ENCODE measurements at regions not wholly inside any gene's neighbourhood (a gene's known extent, or its start where the extent isn't known, plus 50 kb on each side); places are given as distances from the start of the nearest gene placed in this dataset.
"Not testable (repeated sequence)": the region's sequence is repeated elsewhere in the genome, so short reads cannot be mapped to it uniquely, and the experiment has no call there.

DNA sequence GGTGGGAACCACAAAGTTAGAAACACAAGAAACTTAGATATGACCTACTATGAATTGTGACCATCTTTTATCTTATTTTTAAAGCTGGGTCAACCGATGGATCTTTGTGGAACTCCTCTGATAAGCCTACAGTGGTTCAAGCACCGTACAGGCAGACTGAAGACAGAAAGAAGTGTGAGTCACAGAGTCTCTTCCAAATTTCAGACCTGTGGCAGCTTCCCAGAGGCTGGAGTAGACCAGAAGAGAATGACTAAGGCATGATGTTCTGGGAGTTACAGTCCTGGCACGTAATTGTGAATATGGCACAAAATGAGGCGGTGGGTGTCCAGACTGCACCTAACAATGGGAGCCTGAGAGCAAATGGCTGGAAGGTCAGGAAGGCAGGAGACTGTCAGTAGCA is 70.0 kb downstream of the LMO4 start:
- DNase-seq (ENCODE audit: low spot score): no peak

DNA sequence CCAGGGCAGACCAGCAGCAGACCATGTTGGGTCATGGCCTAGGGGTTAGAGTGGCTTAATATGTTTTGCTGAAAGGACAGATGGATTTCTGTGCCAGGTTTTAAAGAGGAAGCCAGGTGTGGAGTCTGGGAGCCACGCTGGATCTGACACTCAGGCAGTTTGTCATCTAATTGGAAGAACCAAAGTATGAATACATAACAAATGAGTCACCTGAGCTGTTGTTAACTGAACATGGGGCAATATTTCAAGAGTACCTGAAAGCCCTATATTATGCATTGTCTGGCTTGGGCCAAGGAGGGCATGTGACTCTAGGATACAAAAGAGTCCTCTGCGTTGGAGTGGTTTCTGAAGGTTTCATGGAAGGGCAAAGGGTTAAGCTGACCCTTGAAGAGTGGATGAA is 70.6 kb downstream of the LMO4 start:
- no peak for DNase-seq (ENCODE audit: low spot score)

DNA sequence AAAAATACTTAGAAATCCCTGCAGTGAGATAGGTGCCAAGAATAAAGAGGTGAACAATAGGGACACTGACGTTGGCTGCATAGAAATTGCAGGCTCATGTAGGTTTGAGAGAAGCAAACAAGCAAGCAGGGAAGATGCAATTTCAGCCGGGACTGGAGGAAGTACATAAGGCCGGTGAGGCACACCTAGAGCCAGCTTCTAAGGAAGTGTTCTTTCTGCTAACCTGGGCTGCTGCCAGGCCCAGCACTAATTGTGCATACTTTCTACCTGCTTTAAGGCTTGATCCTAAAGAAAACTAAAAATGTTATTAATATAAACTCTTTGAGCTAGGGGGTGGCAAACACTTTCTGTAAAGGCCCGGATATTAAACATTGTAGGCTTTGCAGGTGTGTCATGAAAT is 71.0 kb downstream of the LMO4 start:
- DNase-seq (ENCODE audit: low spot score): no peak

DNA sequence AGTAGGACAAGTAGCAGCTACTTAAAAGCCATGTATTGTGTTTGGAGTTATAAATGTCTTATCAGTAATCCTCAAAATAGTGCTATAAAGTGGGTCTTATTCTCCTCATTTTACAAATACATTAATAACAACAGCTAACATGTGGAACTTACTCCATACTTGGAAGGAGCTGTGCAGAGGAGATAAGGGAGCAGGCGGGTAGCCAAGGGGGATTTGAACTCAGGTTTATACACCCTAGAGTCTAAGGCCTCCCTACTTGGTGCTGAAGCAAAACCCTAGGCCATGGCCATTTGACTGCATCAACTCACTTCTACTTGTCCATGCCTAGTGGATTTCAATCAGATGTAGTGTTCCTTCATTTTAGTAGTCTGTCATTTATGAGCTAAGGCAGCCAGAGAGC is 72.1 kb downstream of the LMO4 start:
- no peak for DNase-seq (ENCODE audit: low spot score)

DNA sequence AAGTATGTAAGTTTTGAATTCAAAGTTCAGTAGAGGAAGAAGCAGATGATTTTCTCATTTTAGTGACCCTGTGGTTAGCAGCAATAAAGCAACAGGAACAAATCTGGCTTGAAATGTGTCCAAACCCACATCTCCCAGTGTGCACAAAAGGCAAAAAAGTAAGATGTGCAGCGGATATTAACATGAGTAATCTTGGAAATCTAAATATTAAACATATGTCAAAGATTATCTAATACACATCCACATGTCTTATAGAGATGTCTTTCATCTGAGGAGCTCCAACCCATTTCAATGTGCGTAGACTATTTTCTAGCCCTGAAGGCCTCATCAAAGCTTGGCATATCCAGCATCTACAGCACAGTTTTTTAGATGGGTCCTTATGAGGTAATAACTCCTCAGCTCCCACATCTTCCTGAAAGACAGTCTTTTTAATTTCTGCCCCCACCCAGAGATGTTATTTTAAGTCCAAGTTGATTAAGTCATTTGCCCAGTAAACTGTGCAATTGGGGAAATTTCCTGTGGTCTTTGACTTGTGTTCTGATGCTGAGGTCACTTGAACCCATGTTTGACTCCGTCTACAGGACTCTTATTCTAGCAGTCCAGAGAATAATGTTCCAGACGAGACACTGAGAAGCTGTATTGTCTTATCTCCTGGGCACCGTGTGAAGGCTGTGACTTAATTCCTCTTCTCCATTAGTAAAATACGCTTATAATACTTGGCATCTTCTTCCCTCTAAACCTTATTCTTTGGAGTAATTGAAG is 73.7 kb downstream of the LMO4 start:
- no peak for DNase-seq (ENCODE audit: low spot score)

DNA sequence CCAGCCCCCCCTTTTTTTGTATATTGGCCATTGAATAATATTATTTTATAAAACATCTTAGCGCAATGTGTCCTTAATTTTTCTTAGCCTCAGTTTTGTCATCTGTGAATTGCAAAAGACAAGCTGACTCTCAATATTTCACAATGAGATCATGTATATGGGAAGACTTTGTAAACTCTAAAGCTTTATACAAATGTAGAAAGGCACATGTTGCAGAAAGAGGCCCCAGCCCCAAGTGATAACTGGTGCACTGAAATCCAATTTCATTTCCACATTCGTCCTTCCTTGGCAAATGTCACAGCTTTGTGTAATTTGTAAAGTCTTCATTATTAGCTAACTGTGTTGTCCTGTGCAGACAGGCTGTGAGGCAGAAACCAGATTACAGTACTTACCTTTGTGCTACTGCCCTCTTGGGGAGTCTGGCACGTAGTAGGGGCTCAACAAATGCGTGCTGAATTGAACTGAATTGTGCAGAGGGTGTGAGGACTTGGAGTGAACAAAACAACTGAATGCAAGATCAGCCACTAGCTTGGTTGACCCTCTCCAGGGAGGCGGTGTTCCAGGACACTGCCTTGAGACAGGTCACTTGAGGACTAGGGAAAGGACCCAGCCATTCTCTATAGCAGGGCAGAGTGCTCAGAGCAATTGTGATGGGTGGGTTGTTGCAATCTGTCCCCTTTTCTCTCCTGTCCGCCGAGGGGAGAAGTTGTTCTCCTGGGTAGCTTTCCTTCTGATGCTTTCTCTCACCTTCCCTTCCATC is 74.6 kb downstream of the LMO4 start:
- DNase-seq (ENCODE audit: low spot score): no peak

DNA sequence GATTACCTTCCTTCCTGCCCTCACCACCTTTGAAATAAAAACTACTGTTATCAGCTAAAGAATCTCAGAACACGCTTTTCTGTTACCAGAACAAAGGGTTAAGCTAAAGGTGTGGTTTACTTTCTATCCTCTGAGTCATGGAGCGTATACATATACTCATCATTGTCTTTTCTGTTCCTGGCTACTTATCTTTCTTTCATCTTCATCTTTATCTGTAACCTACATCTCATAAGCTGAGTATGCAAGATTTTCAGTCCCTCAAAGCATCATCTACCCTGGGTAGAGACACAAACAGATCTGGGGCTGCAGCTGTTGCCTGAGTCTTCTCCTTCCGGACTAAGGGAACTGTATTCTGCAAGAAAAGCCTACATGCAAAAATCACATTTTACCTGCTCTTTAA is 75.6 kb downstream of the LMO4 start:
- peak; percentile 15 for DNase-seq (ENCODE audit: low spot score)

DNA sequence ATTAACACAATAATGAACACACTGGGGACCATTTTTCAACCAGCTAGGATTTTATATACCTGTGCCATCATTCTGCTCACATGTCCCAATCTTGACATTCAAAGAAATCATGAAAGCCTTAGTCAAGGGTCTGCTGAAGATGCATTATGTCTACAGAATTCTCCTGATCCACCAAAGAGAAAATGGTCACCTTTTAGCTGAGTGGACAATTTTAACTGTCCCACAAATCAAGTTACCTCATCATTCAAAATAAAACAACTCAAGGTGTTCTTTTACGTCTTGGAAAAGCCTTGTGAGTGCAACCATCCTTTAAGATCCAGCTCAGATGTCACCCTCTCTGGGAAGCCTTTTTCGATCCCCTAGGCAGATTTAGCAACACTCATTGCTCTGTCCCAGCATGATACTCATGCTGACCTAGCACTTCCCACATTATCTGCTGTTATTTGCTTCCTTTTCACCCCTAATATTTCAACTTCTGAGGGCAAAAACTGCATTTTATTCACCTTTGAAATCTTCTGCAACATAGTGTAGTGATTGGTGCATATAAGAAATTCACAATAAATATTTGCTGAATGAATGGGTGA is 80.1 kb downstream of the LMO4 start:
- DNase-seq (ENCODE audit: low spot score): no peak

DNA sequence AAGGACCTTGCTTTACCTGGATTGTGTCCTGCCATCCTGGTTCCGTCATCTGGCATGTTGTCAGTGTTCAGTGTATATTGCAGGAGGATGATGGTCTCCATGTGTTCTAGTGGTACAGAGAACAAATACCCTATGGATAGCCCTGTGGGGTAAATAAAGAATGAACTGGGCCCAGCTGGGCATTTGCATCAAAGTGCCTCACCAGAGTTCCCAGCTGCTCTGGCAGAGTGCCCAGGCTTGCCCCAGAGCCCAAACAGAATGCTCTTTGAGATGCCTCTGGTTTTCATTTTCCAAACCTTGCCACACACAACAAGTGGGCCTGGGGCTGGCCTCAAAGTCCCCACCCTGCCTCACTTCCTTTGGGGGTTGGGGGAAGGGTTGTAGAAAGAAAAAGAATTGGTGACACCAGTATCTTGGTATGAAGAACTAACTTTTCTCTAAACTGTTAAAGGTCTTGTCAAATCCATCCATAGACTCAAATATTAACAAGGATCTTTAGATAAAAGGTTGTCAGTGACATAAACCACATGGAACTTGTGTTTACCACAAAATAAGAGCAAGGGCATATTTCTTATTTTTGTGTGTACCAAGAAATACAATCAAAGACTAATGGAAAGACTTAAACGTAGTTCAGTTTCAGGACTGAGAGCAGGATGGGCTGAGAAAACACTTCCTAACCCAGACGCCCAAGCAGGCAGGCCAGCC is 82.2 kb downstream of the LMO4 start:
- DNase-seq (ENCODE audit: low spot score): no peak

DNA sequence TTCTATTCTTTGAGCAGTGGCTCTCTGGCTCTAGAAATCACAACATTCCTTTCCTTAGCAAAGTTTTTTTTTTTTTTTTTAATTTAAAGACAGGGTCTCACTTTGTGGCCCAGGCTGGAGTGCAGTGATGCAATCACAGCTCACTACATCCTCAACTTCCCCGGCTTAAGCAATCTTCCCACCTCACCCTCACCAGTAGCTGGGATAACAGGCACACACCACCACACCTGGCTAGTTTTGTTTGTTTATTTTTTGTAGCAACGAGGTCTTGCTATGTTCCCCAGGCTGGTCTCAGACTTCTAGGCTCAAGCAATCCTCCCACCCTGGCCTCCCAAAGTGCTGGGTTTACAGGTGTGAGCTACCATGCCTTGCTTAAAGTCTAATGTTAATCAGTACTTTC is 85.2 kb downstream of the LMO4 start:
- DNase-seq (ENCODE audit: low spot score): not testable (repeated sequence)

DNA sequence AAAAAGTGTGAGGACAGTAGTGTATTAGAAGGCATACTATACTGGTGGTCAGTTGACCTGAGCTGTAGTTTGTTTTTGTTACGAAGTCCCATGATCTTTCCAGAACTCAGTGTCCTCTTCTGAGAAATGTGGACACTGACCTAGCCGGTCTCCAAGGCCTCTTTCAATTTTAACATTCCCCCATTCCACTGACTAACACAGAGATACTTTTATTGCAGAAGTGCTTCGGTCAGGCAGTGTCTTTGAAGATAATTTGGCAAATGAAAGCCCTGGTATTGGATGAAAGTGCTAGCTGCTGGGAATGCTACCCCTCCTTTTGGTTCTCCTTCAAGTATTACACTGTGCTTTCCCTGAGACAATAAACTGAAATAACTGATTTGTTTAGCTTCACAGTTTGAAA is 89.4 kb downstream of the LMO4 start:
- DNase-seq (ENCODE audit: low spot score): no peak

DNA sequence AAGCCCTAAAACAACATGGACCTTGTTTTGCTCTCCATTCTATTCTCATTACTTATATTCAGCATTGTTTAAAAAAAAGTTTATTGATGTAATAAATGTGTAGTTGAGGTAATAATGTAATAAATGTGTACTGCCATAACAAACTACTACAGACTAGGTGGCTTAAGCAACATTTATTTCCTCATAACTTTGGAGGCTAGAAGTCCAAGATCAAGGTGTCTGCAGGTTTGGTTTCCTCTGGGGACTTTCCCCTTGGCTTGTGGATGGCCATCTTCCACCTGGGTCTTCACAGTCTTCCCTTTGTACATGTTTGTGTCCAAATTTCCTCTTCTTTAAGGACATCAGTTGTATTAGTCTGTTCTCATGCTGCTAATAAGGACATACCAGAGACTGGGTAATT is 93.1 kb downstream of the LMO4 start:
- DNase-seq (ENCODE audit: low spot score): peak; percentile 10

DNA sequence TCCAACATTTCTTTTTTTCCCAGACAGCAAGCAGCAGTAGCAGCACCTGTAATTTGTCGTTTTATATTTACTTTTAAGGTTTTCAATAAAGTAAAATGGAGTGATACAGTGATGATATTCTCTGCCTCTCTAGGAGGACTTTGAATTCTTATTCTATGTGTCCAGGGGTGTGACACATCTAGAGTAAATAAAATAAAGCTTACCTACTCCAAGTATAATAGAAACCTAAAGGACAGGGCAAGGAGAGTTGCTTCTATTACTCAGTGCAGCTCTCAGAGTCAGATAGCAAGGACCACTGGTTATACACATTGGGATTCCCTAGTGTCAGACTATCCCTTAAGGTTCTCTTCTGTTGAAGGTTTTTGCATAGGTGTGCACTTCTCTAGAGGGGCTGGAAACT is 95.9 kb downstream of the LMO4 start:
- no peak for DNase-seq (ENCODE audit: low spot score)

DNA sequence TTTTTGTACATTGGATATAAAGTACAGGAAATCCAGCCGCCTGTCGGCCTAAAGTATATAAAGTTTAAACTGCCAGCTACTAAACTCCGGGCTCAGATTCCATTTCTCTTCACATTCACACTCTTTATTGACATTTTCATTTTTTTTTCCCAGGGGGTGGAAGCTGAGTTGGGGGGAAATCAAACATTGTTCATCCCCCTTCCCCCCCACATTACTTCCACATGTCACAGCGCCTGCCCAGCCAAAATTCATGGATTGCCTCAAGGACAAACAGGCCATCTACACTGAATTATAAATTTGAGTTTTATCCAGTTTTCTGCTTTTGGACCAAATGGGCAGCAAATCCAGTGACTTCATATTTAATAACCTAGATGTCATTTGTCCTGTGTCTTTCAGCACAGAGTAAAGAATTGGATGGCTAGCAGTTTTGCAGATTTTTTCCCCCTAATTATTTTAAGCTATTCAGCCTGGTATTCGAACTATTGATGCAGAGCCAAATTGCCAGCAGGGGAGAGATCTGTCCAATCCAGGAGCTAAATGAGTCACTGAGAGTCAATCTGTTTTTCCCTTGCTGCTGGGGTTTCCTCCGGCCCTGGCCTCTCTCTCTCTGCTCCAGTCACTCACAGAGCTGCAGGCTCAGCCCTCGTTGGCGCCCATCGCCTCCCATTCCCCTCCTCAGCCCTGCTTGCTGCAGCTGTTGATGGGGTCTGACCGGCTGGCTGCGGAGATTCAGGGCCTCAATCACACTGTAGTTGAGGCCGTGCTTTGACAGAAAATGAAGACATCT is 98.0 kb downstream of the LMO4 start:
- DNase-seq (ENCODE audit: low spot score): no peak

DNA sequence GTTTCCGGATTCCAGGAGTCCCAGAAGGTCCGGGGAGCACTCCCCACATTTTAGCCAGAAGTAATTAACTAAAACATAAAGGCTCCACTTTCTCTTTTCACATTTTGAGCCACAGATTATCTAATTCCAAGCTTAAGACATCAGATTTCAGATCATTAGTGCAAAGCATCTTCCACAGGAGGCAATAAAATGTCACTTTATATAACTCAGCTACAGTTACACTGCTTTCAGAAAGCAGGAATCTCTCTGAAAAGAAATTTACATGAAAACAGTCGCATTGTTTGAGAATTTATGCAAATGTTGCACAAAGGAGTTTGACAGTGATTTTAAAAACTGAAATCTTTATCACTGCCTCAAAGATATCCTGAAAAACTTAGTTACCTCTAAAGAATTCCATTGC is 99.7 kb downstream of the LMO4 start:
- no peak for DNase-seq (ENCODE audit: low spot score)

DNA sequence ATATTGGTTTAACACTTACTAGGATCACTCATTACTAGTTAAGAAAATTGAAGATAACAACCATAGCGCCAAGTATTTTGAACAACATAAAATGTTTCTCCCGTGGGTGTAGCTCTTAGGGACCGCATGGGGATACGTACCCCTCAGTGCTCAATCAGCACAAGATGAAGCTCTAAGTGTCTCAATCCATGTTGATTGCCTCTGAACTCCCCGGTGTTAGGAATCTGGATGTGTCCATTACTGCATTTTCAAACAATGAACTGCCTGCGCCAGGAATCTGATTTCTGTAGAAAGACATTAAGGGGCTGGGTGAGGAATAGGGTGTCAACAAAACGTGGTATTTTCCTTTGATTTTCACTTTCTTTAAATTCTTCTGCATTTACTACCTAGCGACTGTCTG is 100.2 kb downstream of the LMO4 start:
- DNase-seq (ENCODE audit: low spot score): no peak

DNA sequence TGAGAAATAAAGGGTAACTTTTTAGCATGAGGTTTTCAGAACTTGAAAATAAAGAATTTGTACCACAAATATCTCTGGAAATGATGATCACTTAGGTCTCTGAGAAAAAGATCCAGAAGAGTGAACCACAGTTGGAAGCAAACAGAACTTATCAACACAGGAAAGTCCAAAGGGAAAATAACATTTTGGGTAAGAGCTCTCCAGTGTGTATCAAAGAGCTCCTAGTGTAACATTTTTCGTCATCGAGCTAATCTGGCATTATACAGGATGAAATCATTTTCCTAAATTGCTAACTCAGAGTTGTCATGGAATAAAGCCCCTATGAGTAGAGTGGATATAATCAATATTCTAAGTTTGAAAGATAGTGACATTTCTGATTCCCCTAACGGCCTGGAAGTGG is 104.0 kb downstream of the LMO4 start:
- DNase-seq (ENCODE audit: low spot score): no peak

DNA sequence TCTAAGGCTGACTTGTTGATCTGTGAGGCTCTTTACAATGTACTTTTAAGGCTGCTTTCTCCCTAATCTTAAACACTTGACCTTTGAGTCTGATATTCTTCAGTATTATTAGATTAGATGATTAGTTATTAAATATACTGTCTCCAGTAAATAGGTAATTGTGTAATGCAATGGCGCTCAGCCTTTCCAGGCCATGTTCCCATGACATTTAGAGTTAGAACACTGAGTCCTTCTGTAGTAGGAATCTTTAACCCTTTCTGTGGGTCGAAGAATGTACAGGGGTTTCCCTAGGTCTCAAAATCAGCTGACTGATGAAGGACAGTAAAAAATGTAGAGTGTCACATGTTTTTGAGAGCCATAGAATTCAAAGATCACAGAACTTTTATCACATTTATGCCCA is 104.4 kb downstream of the LMO4 start:
- not testable (repeated sequence) for DNase-seq (ENCODE audit: low spot score)

DNA sequence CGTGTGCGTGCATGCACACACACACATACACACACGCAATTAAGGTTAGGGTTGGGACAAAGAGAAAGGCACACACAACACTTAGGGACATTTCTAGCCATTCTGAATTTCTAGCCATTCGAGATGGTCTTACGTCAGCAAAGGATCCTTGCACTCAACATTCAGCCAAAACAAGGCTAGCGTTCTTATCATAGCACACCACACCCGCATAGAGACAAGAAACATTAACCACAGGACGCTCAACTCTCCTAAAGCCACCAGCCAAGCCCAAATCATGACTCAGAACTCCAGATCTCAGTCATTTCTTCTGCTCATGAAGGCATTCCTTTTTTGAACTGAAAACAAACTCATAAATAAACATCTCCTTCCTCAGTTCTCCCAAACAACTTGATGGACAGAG is 106.8 kb downstream of the LMO4 start:
- peak; percentile 64 for DNase-seq (ENCODE audit: low spot score)

DNA sequence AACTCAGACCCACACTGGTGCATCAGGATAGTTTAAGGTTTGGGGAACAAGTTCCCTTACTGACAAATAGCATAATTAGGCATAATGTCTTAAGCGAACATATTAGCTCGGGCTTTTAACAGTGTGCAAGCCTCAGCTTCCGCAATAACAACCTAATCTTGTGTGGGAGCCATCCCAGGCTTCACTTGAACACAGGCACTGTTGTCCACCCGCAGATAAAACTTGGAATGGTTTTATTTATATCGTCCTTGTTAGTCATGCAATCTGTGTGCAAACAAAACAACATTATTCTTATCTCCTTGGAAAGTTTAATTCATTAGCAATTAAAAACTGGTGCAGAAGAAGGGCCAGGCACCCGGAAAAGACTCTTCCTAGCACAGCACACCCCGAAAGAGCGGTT is 107.4 kb downstream of the LMO4 start:
- not testable (repeated sequence) for DNase-seq (ENCODE audit: low spot score)

DNA sequence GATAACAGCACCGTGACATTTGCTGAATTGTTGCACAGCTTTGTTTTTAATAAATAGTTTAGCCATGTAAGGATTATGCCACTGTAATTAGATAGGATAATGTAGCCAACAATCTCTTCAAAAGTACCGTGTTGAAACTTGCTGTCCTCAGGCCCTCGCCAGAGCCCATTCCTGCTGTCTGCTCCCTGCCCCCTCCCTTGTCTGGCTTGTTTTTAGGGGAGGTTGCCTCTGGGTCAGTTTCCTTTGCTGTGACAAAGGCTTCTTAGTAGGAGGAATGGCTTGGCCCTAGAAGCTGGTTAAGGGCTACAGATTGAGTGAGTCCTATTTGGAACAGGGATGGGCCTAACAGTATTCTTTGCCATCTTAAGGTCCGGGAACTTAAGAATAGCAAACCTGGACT is 107.9 kb downstream of the LMO4 start:
- DNase-seq (ENCODE audit: low spot score): no peak
